Liver (tissue), 3 donors: ENCODE measurements at regions not wholly inside any gene's neighbourhood (a gene's known extent, or its start where the extent isn't known, plus 50 kb on each side); places are given as distances from the start of the nearest gene placed in this dataset.

Source experiments
- CTCF ChIP-seq: fragments of 150-350 bp; IDR thresholded peaks from 2 replicates; pipeline ENCODE4 v1.5.1; 2017; ENCODE audit warnings: improper control_type of control experiment, low read depth, low read length; ENCODE audit not compliant: missing input control
- GABPA ChIP-seq, 2 donors: IDR thresholded peaks in 1 of 2; conservative IDR thresholded peaks in 1 of 2; 2 replicates each; pipeline ENCODE4 v1.6.1; 2016; ENCODE audit warnings: antibody characterized with exemption in 2 of 2, mild to moderate bottlenecking in 1 of 2, moderate library complexity in 1 of 2
- donor health status: healthy.
- donor health status: healthy.

- TF ChIP-seq CTCF, result no peak
- TF ChIP-seq GABPA (IDR thresholded peaks at IDR 0.05 in 1 of 2, conservative IDR thresholded peaks at IDR 0.05 in 1 of 2), result no peak
These were observed 983.0 kb downstream of the SI start for GRCh38 chr3:164095279-164095678.
